22Rv1 (cell line): ENCODE measurements at regions not wholly inside any gene's neighbourhood (a gene's known extent, or its start where the extent isn't known, plus 50 kb on each side); places are given as distances from the start of the nearest gene placed in this dataset.

Source experiments
- ZFX ChIP-seq: fragments of 450-650 bp; IDR thresholded peaks from 2 replicates; pipeline ENCODE4 v1.6.1; 2017; ENCODE audit warnings: antibody characterized with exemption, borderline replicate concordance
- TF ChIP-seq, protein P1 (sequence below): fragments of 450-650 bp; IDR thresholded peaks from 2 replicates; pipeline ENCODE4 v1.5.1; 2017; ENCODE audit warnings: mild to moderate bottlenecking

DNA sequence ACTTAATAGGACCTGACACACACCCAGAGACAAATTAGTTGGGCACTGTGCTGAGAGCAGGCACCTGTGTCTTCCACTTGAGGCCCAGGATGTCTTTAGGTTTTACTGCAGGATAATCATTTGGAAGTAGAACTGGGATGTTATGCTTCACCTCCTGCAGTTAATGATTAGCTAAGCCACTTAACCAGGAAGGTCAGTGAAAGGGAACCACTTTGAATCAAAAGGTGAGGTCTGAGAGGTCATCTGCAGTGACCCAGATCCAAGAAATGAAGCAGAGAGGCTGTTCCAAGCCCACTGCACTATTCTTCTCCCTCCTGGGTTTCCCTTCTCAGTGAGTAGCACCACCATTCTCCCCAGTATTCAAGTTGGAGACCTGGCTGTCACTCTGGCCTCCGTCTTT is 110.5 kb downstream of the SNX18 start:
- TF ChIP-seq, protein P1, sequence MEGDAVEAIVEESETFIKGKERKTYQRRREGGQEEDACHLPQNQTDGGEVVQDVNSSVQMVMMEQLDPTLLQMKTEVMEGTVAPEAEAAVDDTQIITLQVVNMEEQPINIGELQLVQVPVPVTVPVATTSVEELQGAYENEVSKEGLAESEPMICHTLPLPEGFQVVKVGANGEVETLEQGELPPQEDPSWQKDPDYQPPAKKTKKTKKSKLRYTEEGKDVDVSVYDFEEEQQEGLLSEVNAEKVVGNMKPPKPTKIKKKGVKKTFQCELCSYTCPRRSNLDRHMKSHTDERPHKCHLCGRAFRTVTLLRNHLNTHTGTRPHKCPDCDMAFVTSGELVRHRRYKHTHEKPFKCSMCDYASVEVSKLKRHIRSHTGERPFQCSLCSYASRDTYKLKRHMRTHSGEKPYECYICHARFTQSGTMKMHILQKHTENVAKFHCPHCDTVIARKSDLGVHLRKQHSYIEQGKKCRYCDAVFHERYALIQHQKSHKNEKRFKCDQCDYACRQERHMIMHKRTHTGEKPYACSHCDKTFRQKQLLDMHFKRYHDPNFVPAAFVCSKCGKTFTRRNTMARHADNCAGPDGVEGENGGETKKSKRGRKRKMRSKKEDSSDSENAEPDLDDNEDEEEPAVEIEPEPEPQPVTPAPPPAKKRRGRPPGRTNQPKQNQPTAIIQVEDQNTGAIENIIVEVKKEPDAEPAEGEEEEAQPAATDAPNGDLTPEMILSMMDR, result no peak
- no peak for TF ChIP-seq ZFX
